Thymus (tissue), 11 donors: ENCODE measurements at regions not wholly inside any gene's neighbourhood (a gene's known extent, or its start where the extent isn't known, plus 50 kb on each side); places are given as distances from the start of the nearest gene placed in this dataset.
"Not testable (repeated sequence)": the region's sequence is repeated elsewhere in the genome, so short reads cannot be mapped to it uniquely, and the experiment has no call there.

Experiments
- DNase-seq, 9 donors: peaks; one replicate each; pipeline ENCODE4 v3.0.0-alpha.2; 2013; ENCODE audit warnings: low spot score in 9 of 9, low read depth in 6 of 9, missing footprints in 1 of 9
- H3K27ac ChIP-seq, 2 donors: one replicate each; pipeline ENCODE4 v1.5.1; 2013; ENCODE audit warnings: control low read depth in 1 of 2, low read depth in 1 of 2, low read length in 1 of 2, mild to moderate bottlenecking in 1 of 2, moderate library complexity in 1 of 2
- H3K27me3 ChIP-seq, 2 donors: one replicate each; pipeline ENCODE4 v1.5.1; 2013; ENCODE audit warnings: low read length in 1 of 2; ENCODE audit not compliant: control insufficient read depth in 2 of 2, insufficient read depth in 1 of 2
- H3K36me3 ChIP-seq, 2 donors: one replicate each; pipeline ENCODE4 v1.5.1; 2013; ENCODE audit warnings: low read length in 1 of 2, mild to moderate bottlenecking in 1 of 2, moderate library complexity in 1 of 2; ENCODE audit not compliant: control insufficient read depth in 2 of 2, insufficient read depth in 2 of 2
- H3K4me1 ChIP-seq, 2 donors: one replicate each; pipeline ENCODE4 v1.5.1; 2013; ENCODE audit warnings: low read length in 2 of 2; ENCODE audit not compliant: control insufficient read depth in 2 of 2, insufficient read depth in 2 of 2
- H3K4me3 ChIP-seq, 2 donors: one replicate each; pipeline ENCODE4 v1.5.1; 2013; ENCODE audit warnings: low read length in 2 of 2, control low read depth in 1 of 2, mild to moderate bottlenecking in 1 of 2
- H3K9me3 ChIP-seq, 2 donors: one replicate each; pipeline ENCODE4 v1.5.1; 2013; ENCODE audit warnings: low read length in 1 of 2, mild to moderate bottlenecking in 1 of 2; ENCODE audit not compliant: control insufficient read depth in 2 of 2, insufficient read depth in 1 of 2
- WGBS: extraction: QIAGEN DNeasy Blood & Tissue Kit; methylation state at CpG from one replicate; pipeline ENCODE4 v1.1.7; 2013; 5-methylcytosine and 5-hydroxymethylcytosine counted together
- donor health status: healthy.

GRCh38 chr19:27833031-27833430 lies 1379.9 kb downstream of the UQCRFS1 start:
- no peak for DNase-seq
- 0% methylated on average over 1 of the region's 1 CpG for WGBS

GRCh38 chr19:27828829-27829228 lies 1384.1 kb downstream of the UQCRFS1 start:
- Histone ChIP-seq H3K4me1 (no peaks in the 10 kb centered on the region), H3K27me3 (no peaks in the 10 kb centered on the region), H3K36me3 (no peaks in the 10 kb centered on the region), H3K9me3 (no peaks in the 10 kb centered on the region), H3K27ac (no peak overlapping the region), H3K4me3 (no peak overlapping the region)
- WGBS: 75% methylated on average over 3 of the region's 3 CpGs
- no peak for DNase-seq

More at GRCh38 chr19:27833031-27833430, 1379.9 kb downstream of the UQCRFS1 start:
- no peaks in the 10 kb centered on the region for H3K36me3 ChIP-seq
- no peaks in the 10 kb centered on the region for H3K4me1 ChIP-seq
- H3K27ac ChIP-seq: no peak overlapping the region
- H3K9me3 ChIP-seq: no peaks in the 10 kb centered on the region
- H3K4me3 ChIP-seq: no peak overlapping the region
- no peaks in the 10 kb centered on the region for H3K27me3 ChIP-seq

- no peak for DNase-seq
- H3K36me3 ChIP-seq: no peaks in the 10 kb centered on the region
- no peaks in the 10 kb centered on the region for H3K27me3 ChIP-seq
- no peaks in the 10 kb centered on the region for H3K4me1 ChIP-seq
- H3K27ac ChIP-seq: no peak overlapping the region
- H3K9me3 ChIP-seq: no peaks in the 10 kb centered on the region
- WGBS: 93% methylated on average over 3 of the region's 3 CpGs
- no peak overlapping the region for H3K4me3 ChIP-seq
These were observed 1388.8 kb downstream of the UQCRFS1 start for GRCh38 chr19:27824108-27824507.

GRCh38 chr19:27822336-27822735 lies 1390.6 kb downstream of the UQCRFS1 start:
- Histone ChIP-seq H3K27me3 (no peaks in the 10 kb centered on the region), H3K4me3 (no peak overlapping the region), H3K4me1 (no peaks in the 10 kb centered on the region), H3K36me3 (no peaks in the 10 kb centered on the region), H3K9me3 (no peaks in the 10 kb centered on the region), H3K27ac (no peak overlapping the region)
- DNase-seq: no peak
- 45% methylated on average over 2 of the region's 2 CpGs for WGBS

- Histone ChIP-seq H3K9me3 (no peaks in the 10 kb centered on the region), H3K36me3 (no peaks in the 10 kb centered on the region), H3K27ac (no peak overlapping the region), H3K4me3 (no peak overlapping the region), H3K4me1 (no peaks in the 10 kb centered on the region), H3K27me3 (no peaks in the 10 kb centered on the region)
- DNase-seq: no peak
These were observed 1391.4 kb downstream of the UQCRFS1 start for GRCh38 chr19:27821418-27822018.

GRCh38 chr19:27815985-27816384 lies 1397.0 kb downstream of the UQCRFS1 start:
- no peaks in the 10 kb centered on the region for H3K36me3 ChIP-seq
- no peaks in the 10 kb centered on the region for H3K4me1 ChIP-seq
- H3K9me3 ChIP-seq: no peaks in the 10 kb centered on the region
- no peaks in the 10 kb centered on the region for H3K27me3 ChIP-seq
- no peak for DNase-seq
- H3K4me3 ChIP-seq: no peak overlapping the region
- H3K27ac ChIP-seq: no peak overlapping the region
- 94% methylated on average over 1 of the region's 1 CpG for whole genome bisulfite sequencing

GRCh38 chr19:27814834-27815233 lies 1398.1 kb downstream of the UQCRFS1 start:
- H3K9me3 ChIP-seq, H3K27me3 ChIP-seq, DNase-seq, H3K36me3 ChIP-seq, H3K27ac ChIP-seq, H3K4me3 ChIP-seq, H3K4me1 ChIP-seq: not testable (repeated sequence)
- WGBS: 92% methylated on average over 4 of the region's 4 CpGs

- H3K27ac ChIP-seq, DNase-seq, H3K9me3 ChIP-seq, H3K27me3 ChIP-seq, H3K36me3 ChIP-seq, H3K4me1 ChIP-seq, H3K4me3 ChIP-seq: not testable (repeated sequence)
- 98% methylated on average over 3 of the region's 3 CpGs for WGBS
These were observed 1398.7 kb downstream of the UQCRFS1 start for GRCh38 chr19:27814274-27814673.

GRCh38 chr19:27806471-27807070 lies 1406.4 kb downstream of the UQCRFS1 start:
- DNase-seq: no peak

More at GRCh38 chr19:27806471-27807070, 1406.4 kb downstream of the UQCRFS1 start:
- WGBS: 93% methylated on average over 17 of the region's 17 CpGs
- Histone ChIP-seq H3K27ac (no peak overlapping the region), H3K27me3 (no peaks in the 10 kb centered on the region), H3K9me3 (no peaks in the 10 kb centered on the region), H3K4me3 (no peak overlapping the region), H3K4me1 (no peaks in the 10 kb centered on the region), H3K36me3 (peaks cover 3 to 13% of the 10 kb centered on the region in 2 donors)
